Chondrocyte (in vitro differentiated cells): ENCODE measurements at regions not wholly inside any gene's neighbourhood (a gene's known extent, or its start where the extent isn't known, plus 50 kb on each side); places are given as distances from the start of the nearest gene placed in this dataset.

Source experiments
- DNase-seq: peaks from one replicate; pipeline ENCODE4 v3.0.0; 2021; ENCODE audit warnings: mixed read lengths, low spot score
- H3K27ac Mint-ChIP-seq: one replicate; pipeline ENCODE4 v1.8.0; 2021; ENCODE audit warnings: mild to moderate bottlenecking, moderate library complexity, mixed read lengths; ENCODE audit not compliant: unreplicated experiment
- H3K27me3 Mint-ChIP-seq: 2 replicates; pipeline ENCODE4 v1.8.0; 2021; ENCODE audit warnings: low read depth, mixed read lengths
- H3K36me3 Mint-ChIP-seq: 2 replicates; pipeline ENCODE4 v1.8.0; 2021; ENCODE audit warnings: low read depth, mixed read lengths
- H3K4me1 Mint-ChIP-seq: 2 replicates; pipeline ENCODE4 v1.8.0; 2021; ENCODE audit warnings: low read depth, mild to moderate bottlenecking, mixed read lengths
- H3K4me3 Mint-ChIP-seq: one replicate; pipeline ENCODE4 v1.8.0; 2021; ENCODE audit warnings: mild to moderate bottlenecking, moderate library complexity, mixed read lengths; ENCODE audit not compliant: unreplicated experiment
- H3K9me3 Mint-ChIP-seq: 2 replicates; pipeline ENCODE4 v1.8.0; 2021; ENCODE audit warnings: low read depth, mixed read lengths
- CTCF ChIP-seq: fragments of 200-600 bp; sonication (generic); IDR thresholded peaks from 2 replicates; pipeline ENCODE4 v1.5.0; 2021; ENCODE audit warnings: antibody characterized with exemption, mild to moderate bottlenecking, moderate library complexity

- Mint-ChIP-seq H3K4me1 (no peaks in the 10 kb centered on the region), H3K9me3 (no peaks in the 10 kb centered on the region), H3K27me3 (peaks cover 4% of the 10 kb centered on the region), H3K27ac (no peak overlapping the region), H3K4me3 (no peak overlapping the region), H3K36me3 (no peaks in the 10 kb centered on the region)
- DNase-seq: no peak
- TF ChIP-seq CTCF: no peak
Measured at GRCh38 chr14:44759277-44759676, 202.5 kb downstream of the KLHL28 start.

- H3K4me3 Mint-ChIP-seq: no peak overlapping the region
- no peak for DNase-seq
- H3K36me3 Mint-ChIP-seq: no peaks in the 10 kb centered on the region
- TF ChIP-seq CTCF: no peak
- H3K4me1 Mint-ChIP-seq: no peaks in the 10 kb centered on the region
- H3K9me3 Mint-ChIP-seq: no peaks in the 10 kb centered on the region
- H3K27me3 Mint-ChIP-seq: peaks cover 4% of the 10 kb centered on the region
- H3K27ac Mint-ChIP-seq: no peak overlapping the region
Measured at GRCh38 chr14:44756554-44756953, 205.2 kb downstream of the KLHL28 start.

GRCh38 chr14:44745371-44745770, 216.4 kb downstream of the KLHL28 start:
- Mint-ChIP-seq H3K4me1 (no peaks in the 10 kb centered on the region), H3K36me3 (no peaks in the 10 kb centered on the region), H3K4me3 (no peak overlapping the region), H3K9me3 (peaks cover 21% of the 10 kb centered on the region), H3K27me3 (no peaks in the 10 kb centered on the region), H3K27ac (no peak overlapping the region)
- no peak for TF ChIP-seq CTCF
- DNase-seq: no peak

GRCh38 chr14:44742202-44742601, 219.5 kb downstream of the KLHL28 start:
- DNase-seq: no peak
- no peak overlapping the region for H3K4me3 Mint-ChIP-seq
- TF ChIP-seq CTCF: no peak
- H3K4me1 Mint-ChIP-seq: no peaks in the 10 kb centered on the region
- peaks cover 1% of the 10 kb centered on the region for H3K27me3 Mint-ChIP-seq
- H3K36me3 Mint-ChIP-seq: no peaks in the 10 kb centered on the region
- peaks cover 12% of the 10 kb centered on the region for H3K9me3 Mint-ChIP-seq
- no peak overlapping the region for H3K27ac Mint-ChIP-seq

GRCh38 chr14:44741431-44741830, 220.3 kb downstream of the KLHL28 start:
- H3K9me3 Mint-ChIP-seq: peaks cover 10% of the 10 kb centered on the region
- H3K27ac Mint-ChIP-seq: no peak overlapping the region
- no peak for DNase-seq
- no peaks in the 10 kb centered on the region for H3K4me1 Mint-ChIP-seq
- H3K27me3 Mint-ChIP-seq: peaks cover 1% of the 10 kb centered on the region
- H3K4me3 Mint-ChIP-seq: no peak overlapping the region
- no peak for TF ChIP-seq CTCF
- H3K36me3 Mint-ChIP-seq: no peaks in the 10 kb centered on the region
